ENCODE measurements at regions not wholly inside any gene's neighbourhood (a gene's known extent, or its start where the extent isn't known, plus 50 kb on each side); places are given as distances from the start of the nearest gene placed in this dataset.

- TF ChIP-seq CREB1 (IDR thresholded peaks at IDR 0.05; ENCODE audit: low read depth) (no peak), CEBPB (IDR thresholded peaks at IDR 0.05) (no peak), YY1 (IDR thresholded peaks at IDR 0.05; ENCODE audit: low read depth) (no peak), FOXM1 (IDR thresholded peaks at IDR 0.05; ENCODE audit: borderline replicate concordance, low read depth) (no peak), TAF1 (IDR thresholded peaks at IDR 0.05; ENCODE audit: low read depth) (no peak), TEAD4 (IDR thresholded peaks at IDR 0.05) (no peak)
These were observed 228.5 kb downstream of the ESM1 start for GRCh38 chr5:54756796-54757402.

GRCh38 chr5:54756301-54756700 is 229.1 kb downstream of the ESM1 start:
- TF ChIP-seq MAX (IDR thresholded peaks at IDR 0.05) (no peak), ZBTB7A (IDR thresholded peaks at IDR 0.05; ENCODE audit: low read depth) (no peak), FOXM1 (IDR thresholded peaks at IDR 0.05; ENCODE audit: borderline replicate concordance, low read depth) (no peak)

- TF ChIP-seq REST (IDR thresholded peaks at IDR 0.05; ENCODE audit: low read depth) = no peak
- TF ChIP-seq YY1 (IDR thresholded peaks at IDR 0.05; ENCODE audit: low read depth) = no peak
- TF ChIP-seq USF1 (IDR thresholded peaks at IDR 0.05) = no peak
- TF ChIP-seq FOXM1 (IDR thresholded peaks at IDR 0.05; ENCODE audit: borderline replicate concordance, low read depth) = no peak
- no peak for TF ChIP-seq CEBPB (IDR thresholded peaks at IDR 0.05)
- no peak for TF ChIP-seq MAX (IDR thresholded peaks at IDR 0.05)
- no peak for TF ChIP-seq ZBTB7A (IDR thresholded peaks at IDR 0.05; ENCODE audit: low read depth)
- TF ChIP-seq TAF1 (IDR thresholded peaks at IDR 0.05; ENCODE audit: low read depth) = no peak
- no peak for TF ChIP-seq TCF12 (IDR thresholded peaks at IDR 0.05; ENCODE audit: low read depth)
- TF ChIP-seq RAD21 (IDR thresholded peaks at IDR 0.05; ENCODE audit: low read depth) = no peak
- no peak for TF ChIP-seq TEAD4 (IDR thresholded peaks at IDR 0.05)
- TF ChIP-seq NFIC (IDR thresholded peaks at IDR 0.05) = no peak
- TF ChIP-seq CREB1 (IDR thresholded peaks at IDR 0.05; ENCODE audit: low read depth) = no peak
- TF ChIP-seq EP300 (IDR thresholded peaks at IDR 0.05; ENCODE audit: borderline replicate concordance) = no peak
- no peak for TF ChIP-seq EGR1 (IDR thresholded peaks at IDR 0.05)
These were observed 230.5 kb downstream of the ESM1 start for GRCh38 chr5:54754878-54755277.

- no peak for TF ChIP-seq RAD21 (IDR thresholded peaks at IDR 0.05; ENCODE audit: low read depth)
- no peak for TF ChIP-seq TCF12 (IDR thresholded peaks at IDR 0.05; ENCODE audit: low read depth)
- TF ChIP-seq EGR1 (IDR thresholded peaks at IDR 0.05) = no peak
- no peak for TF ChIP-seq TAF1 (IDR thresholded peaks at IDR 0.05; ENCODE audit: low read depth)
- TF ChIP-seq EP300 (IDR thresholded peaks at IDR 0.05; ENCODE audit: borderline replicate concordance) = no peak
- TF ChIP-seq MAX (IDR thresholded peaks at IDR 0.05) = no peak
- TF ChIP-seq CEBPB (IDR thresholded peaks at IDR 0.05) = no peak
- no peak for TF ChIP-seq FOXM1 (IDR thresholded peaks at IDR 0.05; ENCODE audit: borderline replicate concordance, low read depth)
These were observed 231.0 kb downstream of the ESM1 start for GRCh38 chr5:54754420-54754819.

- TF ChIP-seq NFIC (IDR thresholded peaks at IDR 0.05) (no peak), CREB1 (IDR thresholded peaks at IDR 0.05; ENCODE audit: low read depth) (no peak), EGR1 (IDR thresholded peaks at IDR 0.05) (no peak), YY1 (IDR thresholded peaks at IDR 0.05; ENCODE audit: low read depth) (no peak), TCF12 (IDR thresholded peaks at IDR 0.05; ENCODE audit: low read depth) (no peak), RAD21 (IDR thresholded peaks at IDR 0.05; ENCODE audit: low read depth) (no peak), TAF1 (IDR thresholded peaks at IDR 0.05; ENCODE audit: low read depth) (no peak), TEAD4 (IDR thresholded peaks at IDR 0.05) (no peak), FOXM1 (IDR thresholded peaks at IDR 0.05; ENCODE audit: borderline replicate concordance, low read depth) (no peak), CEBPB (IDR thresholded peaks at IDR 0.05) (no peak)
These were observed 231.6 kb downstream of the ESM1 start for GRCh38 chr5:54753753-54754152.

GRCh38 chr5:54753034-54753433 is 232.4 kb downstream of the ESM1 start:
- no peak for TF ChIP-seq CEBPB (IDR thresholded peaks at IDR 0.05)
- TF ChIP-seq USF1 (IDR thresholded peaks at IDR 0.05) = no peak
- no peak for TF ChIP-seq CREB1 (IDR thresholded peaks at IDR 0.05; ENCODE audit: low read depth)
- TF ChIP-seq TCF12 (IDR thresholded peaks at IDR 0.05; ENCODE audit: low read depth) = no peak
- TF ChIP-seq EGR1 (IDR thresholded peaks at IDR 0.05) = no peak
- TF ChIP-seq REST (IDR thresholded peaks at IDR 0.05; ENCODE audit: low read depth) = no peak
- TF ChIP-seq FOXM1 (IDR thresholded peaks at IDR 0.05; ENCODE audit: borderline replicate concordance, low read depth) = no peak
- TF ChIP-seq TAF1 (IDR thresholded peaks at IDR 0.05; ENCODE audit: low read depth) = no peak
- TF ChIP-seq TEAD4 (IDR thresholded peaks at IDR 0.05) = no peak
- TF ChIP-seq YY1 (IDR thresholded peaks at IDR 0.05; ENCODE audit: low read depth) = no peak
- TF ChIP-seq MAX (IDR thresholded peaks at IDR 0.05) = no peak
- TF ChIP-seq ZBTB7A (IDR thresholded peaks at IDR 0.05; ENCODE audit: low read depth) = no peak
- no peak for TF ChIP-seq EP300 (IDR thresholded peaks at IDR 0.05; ENCODE audit: borderline replicate concordance)
- TF ChIP-seq RAD21 (IDR thresholded peaks at IDR 0.05; ENCODE audit: low read depth) = no peak
- TF ChIP-seq NFIC (IDR thresholded peaks at IDR 0.05) = no peak
